Stomach (tissue), 4 donors: ENCODE measurements at regions not wholly inside any gene's neighbourhood (a gene's known extent, or its start where the extent isn't known, plus 50 kb on each side); places are given as distances from the start of the nearest gene placed in this dataset.

Source experiments
- EP300 ChIP-seq: sonication (generic); formaldehyde crosslinking; IDR thresholded peaks from one replicate; pipeline ENCODE4 v1.6.1; 2017; ENCODE audit warnings: antibody characterized with exemption
- POLR2A ChIP-seq, 4 donors: fragments of 450-650 bp; IDR thresholded peaks; one replicate each; pipeline ENCODE4 v1.6.1; 2016; ENCODE audit warnings: antibody characterized with exemption in 4 of 4, control low read depth in 2 of 4, mild to moderate bottlenecking in 1 of 4, moderate library complexity in 1 of 4
- POLR2AphosphoS5 ChIP-seq, 3 donors: sonication (generic); formaldehyde crosslinking; IDR thresholded peaks; one replicate each; pipeline ENCODE4 v1.6.1; 2016; ENCODE audit warnings: antibody characterized with exemption in 3 of 3
- TF ChIP-seq, protein P1 (sequence below), 7 experiments: fragments of 450-650 bp in 4 of 7; fragments of 200-600 bp in 3 of 7; sonication (generic) in 3 of 7; IDR thresholded peaks; one replicate each; pipeline ENCODE4 v1.5.1; 2016 to 2019; ENCODE audit warnings: antibody characterized with exemption in 7 of 7, control low read depth in 2 of 7, mild to moderate bottlenecking in 1 of 7

DNA sequence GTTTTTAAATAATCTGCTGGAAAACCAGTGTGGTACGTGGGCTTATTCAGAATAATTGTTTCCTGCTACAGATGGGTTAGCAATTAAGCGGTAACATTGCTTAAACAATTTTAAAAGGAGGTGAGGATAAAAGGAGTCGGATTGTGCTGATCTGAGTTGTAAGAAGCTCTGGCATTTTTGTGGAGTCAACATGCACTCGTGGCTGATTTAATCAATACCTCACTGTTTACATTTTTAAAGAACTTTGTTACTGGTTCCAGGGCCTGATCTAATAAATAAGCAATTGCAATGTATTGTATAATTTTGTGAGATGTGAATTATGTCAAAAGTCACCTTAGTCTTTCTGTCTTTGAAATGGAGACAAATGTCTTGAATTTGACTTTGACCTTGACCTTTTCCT is 474.0 kb downstream of the SETD4 start:
- TF ChIP-seq, protein P1, sequence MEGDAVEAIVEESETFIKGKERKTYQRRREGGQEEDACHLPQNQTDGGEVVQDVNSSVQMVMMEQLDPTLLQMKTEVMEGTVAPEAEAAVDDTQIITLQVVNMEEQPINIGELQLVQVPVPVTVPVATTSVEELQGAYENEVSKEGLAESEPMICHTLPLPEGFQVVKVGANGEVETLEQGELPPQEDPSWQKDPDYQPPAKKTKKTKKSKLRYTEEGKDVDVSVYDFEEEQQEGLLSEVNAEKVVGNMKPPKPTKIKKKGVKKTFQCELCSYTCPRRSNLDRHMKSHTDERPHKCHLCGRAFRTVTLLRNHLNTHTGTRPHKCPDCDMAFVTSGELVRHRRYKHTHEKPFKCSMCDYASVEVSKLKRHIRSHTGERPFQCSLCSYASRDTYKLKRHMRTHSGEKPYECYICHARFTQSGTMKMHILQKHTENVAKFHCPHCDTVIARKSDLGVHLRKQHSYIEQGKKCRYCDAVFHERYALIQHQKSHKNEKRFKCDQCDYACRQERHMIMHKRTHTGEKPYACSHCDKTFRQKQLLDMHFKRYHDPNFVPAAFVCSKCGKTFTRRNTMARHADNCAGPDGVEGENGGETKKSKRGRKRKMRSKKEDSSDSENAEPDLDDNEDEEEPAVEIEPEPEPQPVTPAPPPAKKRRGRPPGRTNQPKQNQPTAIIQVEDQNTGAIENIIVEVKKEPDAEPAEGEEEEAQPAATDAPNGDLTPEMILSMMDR (IDR thresholded peaks at IDR 0.05): no peak
- TF ChIP-seq EP300: no peak
- TF ChIP-seq POLR2A (IDR thresholded peaks at IDR 0.05): no peak
- no peak for TF ChIP-seq POLR2AphosphoS5 (IDR thresholded peaks at IDR 0.05)
